ENCODE measurements at regions not wholly inside any gene's neighbourhood (a gene's known extent, or its start where the extent isn't known, plus 50 kb on each side); places are given as distances from the start of the nearest gene placed in this dataset.

- no peaks in the 10 kb centered on the region for H3K36me3 Mint-ChIP-seq (ENCODE audit: low read depth)
- no peak for DNase-seq
- H3K4me1 Mint-ChIP-seq (ENCODE audit: low read depth) = no peaks in the 10 kb centered on the region; the same call in 1 of the 2 replicates
- TF ChIP-seq CTCF (IDR thresholded peaks at IDR 0.05) = no peak
- H3K9me3 Mint-ChIP-seq = peaks cover 14% of the 10 kb centered on the region
- H3K27ac Mint-ChIP-seq = no peak overlapping the region; the same call in 1 of the 2 replicates
- peak overlapping the region; percentile 33; the same call in 1 of the 2 replicates for H3K4me3 Mint-ChIP-seq
- no peaks in the 10 kb centered on the region for H3K27me3 Mint-ChIP-seq (ENCODE audit: insufficient read depth)
These were observed 594.7 kb upstream of the ADGRB3 start for GRCh38 chr6:68040312-68040778.

GRCh38 chr6:68039641-68040311 is 595.3 kb upstream of the ADGRB3 start:
- H3K27ac Mint-ChIP-seq = no peak overlapping the region; the same call in 1 of the 2 replicates

GRCh38 chr6:68038815-68039408 is 596.2 kb upstream of the ADGRB3 start:
- no peaks in the 10 kb centered on the region for H3K27me3 Mint-ChIP-seq (ENCODE audit: insufficient read depth)
- peaks cover 14% of the 10 kb centered on the region for H3K9me3 Mint-ChIP-seq
- TF ChIP-seq CTCF (IDR thresholded peaks at IDR 0.05) = no peak
- H3K4me3 Mint-ChIP-seq = no peak overlapping the region
- H3K27ac Mint-ChIP-seq = no peak overlapping the region
- DNase-seq = no peak
- no peaks in the 10 kb centered on the region; the same call in 1 of the 2 replicates for H3K4me1 Mint-ChIP-seq (ENCODE audit: low read depth)
- no peaks in the 10 kb centered on the region for H3K36me3 Mint-ChIP-seq (ENCODE audit: low read depth)

More at GRCh38 chr6:68039641-68040311, 595.3 kb upstream of the ADGRB3 start:
- H3K36me3 Mint-ChIP-seq (ENCODE audit: low read depth) = no peaks in the 10 kb centered on the region
- H3K4me1 Mint-ChIP-seq (ENCODE audit: low read depth) = no peaks in the 10 kb centered on the region; the same call in 1 of the 2 replicates
- no peak for DNase-seq
- H3K4me3 Mint-ChIP-seq = peak overlapping the region; percentile 33; the same call in 1 of the 2 replicates
- H3K9me3 Mint-ChIP-seq = peaks cover 14% of the 10 kb centered on the region
- no peak for TF ChIP-seq CTCF (IDR thresholded peaks at IDR 0.05)
- no peaks in the 10 kb centered on the region for H3K27me3 Mint-ChIP-seq (ENCODE audit: insufficient read depth)

GRCh38 chr6:68032217-68032616 is 602.9 kb upstream of the ADGRB3 start:
- Mint-ChIP-seq H3K4me1 (ENCODE audit: low read depth) (no peaks in the 10 kb centered on the region; the same call in 1 of the 2 replicates), H3K9me3 (peaks cover 29% of the 10 kb centered on the region), H3K27me3 (ENCODE audit: insufficient read depth) (peaks cover 2% of the 10 kb centered on the region; the same call in 1 of the 2 replicates), H3K27ac (no peak overlapping the region), H3K36me3 (ENCODE audit: low read depth) (no peaks in the 10 kb centered on the region), H3K4me3 (no peak overlapping the region)
- no peak for DNase-seq
- no peak for TF ChIP-seq CTCF (IDR thresholded peaks at IDR 0.05)

- DNase-seq = no peak
- H3K27me3 Mint-ChIP-seq (ENCODE audit: insufficient read depth) = peaks cover 2% of the 10 kb centered on the region; the same call in 1 of the 2 replicates
- no peak overlapping the region for H3K4me3 Mint-ChIP-seq
- H3K9me3 Mint-ChIP-seq = peaks cover 27% of the 10 kb centered on the region
- no peak overlapping the region for H3K27ac Mint-ChIP-seq
- no peaks in the 10 kb centered on the region; the same call in 1 of the 2 replicates for H3K4me1 Mint-ChIP-seq (ENCODE audit: low read depth)
- TF ChIP-seq CTCF (IDR thresholded peaks at IDR 0.05) = no peak
- H3K36me3 Mint-ChIP-seq (ENCODE audit: low read depth) = no peaks in the 10 kb centered on the region
These were observed 604.0 kb upstream of the ADGRB3 start for GRCh38 chr6:68031054-68031453.
